ENCODE measurements at regions not wholly inside any gene's neighbourhood (a gene's known extent, or its start where the extent isn't known, plus 50 kb on each side); places are given as distances from the start of the nearest gene placed in this dataset.
A peak's percentile ranks its signal among the peaks of the same experiment; 100 is the strongest.

DNA sequence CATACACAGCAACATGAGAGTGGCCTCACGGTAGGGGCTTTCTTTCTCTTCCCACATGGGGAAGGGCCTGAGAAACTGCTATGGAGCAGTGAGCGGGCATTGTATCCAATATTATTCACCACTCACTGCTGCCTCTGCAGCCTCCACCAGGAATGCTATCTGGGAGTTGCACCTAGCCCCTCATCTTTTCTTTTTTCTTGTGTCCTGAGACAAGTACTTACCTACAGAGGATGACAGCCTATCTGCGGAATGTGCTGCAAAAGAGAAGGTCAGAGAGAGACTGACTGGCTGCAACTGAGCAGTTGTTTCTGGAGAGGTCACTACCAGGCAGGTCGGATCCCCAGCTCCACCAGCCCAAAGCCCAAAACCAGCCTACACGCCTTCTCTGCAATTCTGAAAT, 52.1 kb upstream of the HTATIP2 start:
- DNase-seq (ENCODE audit: low read depth), result no peak
- in situ Hi-C loops (cut with HindIII; ENCODE audit: low pct_unique_long_range_greater_than_20kb, low sequenced_read_pairs), result no loop called here

DNA sequence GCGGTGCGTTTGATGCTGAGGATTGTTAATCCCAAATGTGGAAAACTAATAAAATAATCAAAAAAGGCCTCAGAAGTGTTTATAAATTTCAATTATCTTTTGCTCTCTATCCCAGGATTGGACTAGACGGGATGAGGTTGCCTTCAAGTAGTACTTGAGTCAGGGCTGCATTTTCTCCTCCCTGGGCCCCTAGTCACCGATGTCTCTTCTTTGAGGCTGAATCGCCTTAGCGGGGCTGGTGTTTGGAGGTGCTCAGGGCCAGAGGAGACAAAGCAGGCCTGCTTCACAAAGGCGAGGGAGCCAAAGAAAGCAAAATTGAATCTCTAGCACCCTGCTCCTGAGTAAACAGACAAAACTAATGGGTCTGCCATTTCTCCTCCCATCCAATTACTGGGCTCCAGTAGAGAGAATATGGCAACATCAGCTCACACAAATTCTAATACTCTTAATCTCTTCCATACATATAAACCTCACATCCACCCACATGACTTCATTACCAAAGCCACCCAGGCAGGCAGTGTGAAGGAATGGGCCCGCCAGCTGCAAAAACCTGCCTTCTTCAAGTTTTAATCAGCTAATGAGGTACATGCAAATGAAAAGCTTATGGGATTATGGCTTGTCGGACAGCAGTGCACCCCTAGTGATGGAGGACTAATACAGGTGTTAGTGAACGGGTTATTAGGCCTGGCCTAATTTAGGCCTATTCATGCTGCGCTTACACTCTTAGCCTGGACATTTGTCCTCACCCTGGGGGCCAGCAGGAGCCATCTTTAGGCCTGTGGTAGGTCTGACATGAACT, 52.7 kb upstream of the HTATIP2 start:
- DNase-seq (ENCODE audit: low read depth), result no peak
- in situ Hi-C loops (cut with HindIII; ENCODE audit: low pct_unique_long_range_greater_than_20kb, low sequenced_read_pairs), result no loop called here

GRCh38 chr11:20310137-20310536, 53.4 kb upstream of the HTATIP2 start:
- in situ Hi-C loops (cut with HindIII; ENCODE audit: low pct_unique_long_range_greater_than_20kb, low sequenced_read_pairs), result no loop called here

DNA sequence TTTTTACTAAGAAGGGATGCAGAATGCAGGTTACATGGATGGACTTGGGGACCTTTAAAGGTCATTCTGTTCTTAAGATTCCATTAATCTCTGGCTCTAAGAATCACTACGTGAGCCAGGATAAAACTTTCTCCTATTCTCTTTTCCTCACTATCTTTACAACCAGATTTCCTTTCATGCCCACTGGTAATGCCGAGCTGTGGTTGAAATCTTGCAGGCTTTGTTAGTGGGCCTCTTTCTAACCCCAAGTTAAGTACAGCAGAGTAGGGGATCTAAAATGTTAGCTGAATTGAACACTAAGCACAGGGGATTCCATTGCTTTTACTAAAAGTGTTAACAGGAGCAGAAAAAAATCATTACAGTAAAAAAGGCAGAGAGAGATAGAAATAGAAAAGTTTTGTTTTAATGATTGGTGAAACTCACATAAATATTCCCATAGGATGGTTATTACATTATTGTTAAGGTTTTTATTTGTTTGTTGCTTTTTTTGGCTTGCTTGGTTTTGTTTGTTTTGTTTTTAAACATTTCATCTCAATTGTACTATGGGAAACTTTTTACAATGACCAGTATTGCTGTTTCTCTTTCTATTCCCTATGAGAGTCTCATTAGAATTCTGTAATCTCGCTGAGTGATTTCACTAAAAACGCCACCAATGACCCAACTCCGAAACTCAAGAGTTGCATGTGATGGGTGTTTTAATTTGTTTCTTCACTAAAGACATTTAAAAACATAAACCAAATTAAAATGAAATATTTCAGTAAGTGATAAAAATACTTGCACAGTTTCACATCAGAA, 54.1 kb upstream of the HTATIP2 start:
- no peak for DNase-seq (ENCODE audit: low read depth)
- in situ Hi-C loops (cut with HindIII; ENCODE audit: low pct_unique_long_range_greater_than_20kb, low sequenced_read_pairs), result no loop called here

More at GRCh38 chr11:20310137-20310536, 53.4 kb upstream of the HTATIP2 start:
- DNase-seq (ENCODE audit: low read depth), result no peak

DNA sequence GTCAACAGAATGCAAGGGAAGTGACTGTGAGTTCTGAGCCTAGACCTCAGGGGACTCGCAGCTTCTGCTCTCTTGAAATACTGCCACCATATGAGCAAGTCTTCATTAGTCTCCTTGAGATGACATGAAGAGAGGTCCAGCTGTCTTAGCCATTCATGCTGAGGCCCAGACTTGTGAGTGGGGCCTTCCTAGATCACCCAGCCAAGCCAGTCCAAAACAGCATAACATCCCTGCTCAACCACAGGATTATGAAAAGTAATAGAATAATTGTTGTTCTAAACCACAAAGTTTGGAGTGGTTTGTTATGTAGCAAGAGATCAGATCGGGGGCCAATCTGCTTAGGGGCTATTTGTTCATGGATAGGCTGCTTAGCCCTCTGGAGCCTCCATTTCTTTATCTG, 54.9 kb upstream of the HTATIP2 start:
- in situ Hi-C loops (cut with HindIII; ENCODE audit: low pct_unique_long_range_greater_than_20kb, low sequenced_read_pairs), result no loop called here

DNA sequence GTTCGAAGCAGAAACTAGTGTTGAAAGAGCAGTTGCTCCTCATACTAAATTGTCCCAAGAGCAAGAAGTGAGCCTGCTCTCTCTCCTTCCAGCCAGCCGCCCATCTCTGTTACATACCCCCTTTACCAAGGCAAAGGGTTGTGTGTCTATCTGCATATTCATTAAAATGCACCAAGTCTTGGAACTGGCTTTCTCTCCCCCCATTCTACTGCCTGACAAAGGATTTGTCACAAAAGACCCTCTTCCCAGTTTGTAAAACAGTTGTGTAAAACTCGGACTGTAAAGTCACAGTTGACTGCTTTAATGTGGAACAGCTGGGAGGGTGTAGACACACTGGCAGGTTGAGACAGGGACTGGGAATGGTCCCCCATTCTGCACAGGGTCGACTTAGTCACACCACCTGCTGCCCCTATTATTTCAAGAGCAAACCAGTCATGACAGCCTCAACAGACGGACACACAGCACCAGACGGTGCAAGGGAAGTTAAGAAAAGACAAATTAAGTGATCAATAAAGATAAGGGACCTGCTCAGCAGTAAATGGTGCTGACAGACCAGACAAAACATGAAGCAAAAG, 60.0 kb upstream of the HTATIP2 start:
- in situ Hi-C loops (cut with HindIII; ENCODE audit: low pct_unique_long_range_greater_than_20kb, low sequenced_read_pairs), result no loop called here
- no peak for DNase-seq (ENCODE audit: low read depth)

More for the DNA sequence above, 54.9 kb upstream of the HTATIP2 start:
- no peak for DNase-seq (ENCODE audit: low read depth)

DNA sequence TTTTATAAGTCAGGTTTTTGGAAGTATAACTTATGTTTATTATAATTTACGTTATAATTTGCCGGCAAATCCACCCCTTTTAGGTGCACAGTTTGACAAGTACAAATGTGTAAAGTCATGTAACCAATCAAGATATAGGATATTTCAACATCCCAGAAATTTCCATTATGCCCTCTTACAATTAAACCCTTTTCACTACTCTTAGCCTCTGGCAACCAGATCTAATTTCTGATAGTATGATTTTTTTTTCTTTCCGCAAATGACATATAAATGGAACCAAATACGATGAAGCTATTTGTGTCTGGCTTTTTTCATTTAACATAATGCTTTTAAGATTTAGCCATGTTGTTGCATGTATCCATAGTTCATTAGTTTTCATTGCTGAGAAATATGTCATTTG, 69.5 kb upstream of the HTATIP2 start:
- no peak for DNase-seq (ENCODE audit: low read depth)
- in situ Hi-C loops (cut with HindIII; ENCODE audit: low pct_unique_long_range_greater_than_20kb, low sequenced_read_pairs), result no loop called here

GRCh38 chr11:20293531-20293930, 70.0 kb upstream of the HTATIP2 start:
- in situ Hi-C loops (cut with HindIII; ENCODE audit: low pct_unique_long_range_greater_than_20kb, low sequenced_read_pairs), result no loop called here
- no peak for DNase-seq (ENCODE audit: low read depth)

DNA sequence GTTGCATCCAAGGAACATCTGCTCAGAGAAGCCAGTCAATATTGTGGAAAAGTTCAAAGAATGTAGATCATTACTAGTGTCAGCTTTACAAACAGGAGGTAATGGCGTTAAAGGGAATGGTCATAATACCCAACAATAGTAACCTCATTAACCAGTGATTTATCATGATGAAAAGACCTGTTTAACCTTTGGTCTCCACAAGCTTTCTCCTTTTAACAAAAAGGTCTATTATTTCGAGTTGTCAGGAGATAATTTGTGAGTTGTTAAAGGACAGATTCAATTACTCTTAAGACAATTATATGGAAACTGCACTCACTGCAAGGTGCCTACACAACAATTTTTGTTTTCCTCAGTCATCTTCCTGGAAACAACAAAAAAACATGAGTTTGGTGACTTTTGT, 73.8 kb upstream of the HTATIP2 start:
- in situ Hi-C loops (cut with HindIII; ENCODE audit: low pct_unique_long_range_greater_than_20kb, low sequenced_read_pairs), result no loop called here
- no peak for DNase-seq (ENCODE audit: low read depth)

DNA sequence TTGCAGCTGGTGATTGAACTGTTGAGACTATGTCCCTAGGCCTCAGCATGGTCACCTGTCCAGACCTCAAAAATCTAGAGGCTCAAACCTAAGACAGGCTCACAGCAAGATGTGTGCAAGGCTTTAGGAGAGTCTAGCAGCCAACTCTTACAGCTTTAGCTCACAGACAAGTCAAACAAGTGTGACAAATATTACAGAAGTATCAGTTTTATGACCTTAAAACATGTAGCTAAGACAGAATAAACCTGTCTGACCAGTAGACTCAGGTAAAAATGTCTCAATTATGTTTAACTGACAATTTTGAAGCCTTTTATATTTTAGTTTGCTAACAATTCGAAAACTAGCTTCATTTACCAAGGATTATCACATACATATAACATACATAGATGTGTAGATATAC, 80.0 kb upstream of the HTATIP2 start:
- DNase-seq (ENCODE audit: low read depth), result no peak
- in situ Hi-C loops (cut with HindIII; ENCODE audit: low pct_unique_long_range_greater_than_20kb, low sequenced_read_pairs), result no loop called here

DNA sequence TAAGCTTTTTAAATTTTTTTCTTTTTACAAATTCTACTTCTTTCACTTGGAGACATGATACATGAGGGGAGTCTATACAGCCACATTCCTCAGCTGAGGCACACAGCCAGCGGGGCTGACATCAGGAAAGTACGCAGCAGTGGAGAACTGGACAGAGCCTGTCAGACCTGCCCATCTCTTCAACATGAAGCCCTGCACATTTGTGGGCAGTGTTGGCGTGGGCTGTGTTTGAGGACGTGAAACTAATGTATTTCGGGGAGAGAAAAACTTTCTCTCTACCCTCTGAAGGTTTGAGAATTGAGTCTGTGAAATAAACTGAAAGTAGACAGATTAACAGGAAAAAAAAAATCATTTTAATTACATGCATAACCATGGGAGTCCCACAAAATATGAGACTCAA, 84.8 kb upstream of the HTATIP2 start:
- in situ Hi-C loops (cut with HindIII; ENCODE audit: low pct_unique_long_range_greater_than_20kb, low sequenced_read_pairs), result no loop called here
- DNase-seq (ENCODE audit: low read depth), result no peak

- in situ Hi-C loops (cut with HindIII; ENCODE audit: low pct_unique_long_range_greater_than_20kb, low sequenced_read_pairs), result no loop called here
- no peak for DNase-seq (ENCODE audit: low read depth)
These were observed 86.5 kb upstream of the HTATIP2 start for GRCh38 chr11:20277014-20277413.

GRCh38 chr11:20275987-20276965, 87.2 kb upstream of the HTATIP2 start:
- DNase-seq (ENCODE audit: low read depth), result peak; percentile 84
- in situ Hi-C loops (cut with HindIII; ENCODE audit: low pct_unique_long_range_greater_than_20kb, low sequenced_read_pairs), result no loop called here

DNA sequence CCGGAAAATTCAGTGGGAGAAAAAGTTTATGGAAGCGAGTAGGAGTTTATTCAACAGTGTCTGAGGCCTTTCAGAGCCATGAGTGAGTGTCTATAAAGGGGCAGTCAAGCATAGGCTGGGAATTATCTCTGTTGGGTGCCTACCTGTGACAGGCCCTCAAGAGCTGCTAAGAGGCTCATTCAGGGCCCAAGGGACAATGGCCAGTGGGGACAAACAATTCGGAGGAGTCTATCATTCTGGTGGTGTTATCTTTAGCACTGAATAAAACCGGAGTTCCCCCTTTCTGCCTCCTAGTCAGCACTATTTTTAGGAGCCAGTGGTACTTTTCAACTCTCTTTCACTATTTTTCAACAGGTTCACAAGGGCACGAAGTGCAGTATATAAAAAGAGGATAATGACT, 89.5 kb upstream of the HTATIP2 start:
- DNase-seq (ENCODE audit: low read depth), result peak; percentile 25
- in situ Hi-C loops (cut with HindIII; ENCODE audit: low pct_unique_long_range_greater_than_20kb, low sequenced_read_pairs), result no loop called here

DNA sequence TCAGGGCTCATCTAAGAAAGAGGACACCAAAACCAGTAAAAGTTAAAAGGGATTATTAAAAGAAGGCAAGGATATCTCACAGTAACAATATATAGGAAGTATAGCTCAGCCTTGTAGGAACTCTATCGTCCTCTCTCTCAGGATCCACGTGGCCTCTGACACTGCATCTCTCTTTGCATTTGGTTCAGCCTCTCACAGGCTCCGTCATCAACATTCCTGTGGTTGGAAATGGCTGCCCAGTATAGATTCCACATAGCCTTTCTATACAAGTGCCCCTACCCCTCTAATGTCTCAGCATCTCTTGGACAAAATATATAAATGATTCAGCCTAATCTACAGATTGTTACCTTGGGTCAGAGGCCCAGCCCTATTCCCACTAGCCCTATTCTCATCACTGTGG, 101.3 kb upstream of the DBX1 start:
- in situ Hi-C loops (cut with HindIII; ENCODE audit: low pct_unique_long_range_greater_than_20kb, low sequenced_read_pairs), result no loop called here
- no peak for DNase-seq (ENCODE audit: low read depth)

GRCh38 chr11:20260307-20260706, 100.0 kb upstream of the DBX1 start:
- in situ Hi-C loops (cut with HindIII; ENCODE audit: low pct_unique_long_range_greater_than_20kb, low sequenced_read_pairs), result no loop called here
- DNase-seq (ENCODE audit: low read depth), result no peak

- in situ Hi-C loops (cut with HindIII; ENCODE audit: low pct_unique_long_range_greater_than_20kb, low sequenced_read_pairs), result no loop called here
- DNase-seq (ENCODE audit: low read depth), result no peak
These were observed 99.2 kb upstream of the DBX1 start for GRCh38 chr11:20259506-20259905.

- in situ Hi-C loops (cut with HindIII; ENCODE audit: low pct_unique_long_range_greater_than_20kb, low sequenced_read_pairs), result no loop called here
- DNase-seq (ENCODE audit: low read depth), result no peak
These were observed 98.2 kb upstream of the DBX1 start for GRCh38 chr11:20258376-20258895.

Data from Caki2 (cell line).